GM21515 (cell line): ENCODE measurements at regions not wholly inside any gene's neighbourhood (a gene's known extent, or its start where the extent isn't known, plus 50 kb on each side); places are given as distances from the start of the nearest gene placed in this dataset.
"Not testable (repeated sequence)": the region's sequence is repeated elsewhere in the genome, so short reads cannot be mapped to it uniquely, and the experiment has no call there.

ENCODE experiments used
- ATAC-seq: cut with Tn5 transposase; IDR thresholded peaks from one replicate; pipeline ENCODE4 v1.9.1; 2021; ENCODE audit not compliant: unreplicated experiment

GRCh38 chr4:132085105-132085504 is 1064.0 kb upstream of the PCDH10 start:
- ATAC-seq, result no peak

- ATAC-seq, result no peak
These were observed 1055.1 kb upstream of the PCDH10 start for GRCh38 chr4:132094017-132094416.

- ATAC-seq, result no peak
These were observed 1052.1 kb upstream of the PCDH10 start for GRCh38 chr4:132097041-132097440.

- no peak for ATAC-seq
These were observed 1047.6 kb upstream of the PCDH10 start for GRCh38 chr4:132101526-132101925.

- ATAC-seq, result no peak
These were observed 1040.3 kb upstream of the PCDH10 start for GRCh38 chr4:132108784-132109183.

GRCh38 chr4:132114885-132115284 is 1034.2 kb upstream of the PCDH10 start:
- ATAC-seq, result no peak

- ATAC-seq, result not testable (repeated sequence)
These were observed 1026.4 kb upstream of the PCDH10 start for GRCh38 chr4:132122741-132123140.

- ATAC-seq, result peak; percentile 55
These were observed 1025.0 kb upstream of the PCDH10 start for GRCh38 chr4:132123870-132124623.

- ATAC-seq, result no peak
These were observed 1024.5 kb upstream of the PCDH10 start for GRCh38 chr4:132124624-132124974.

- no peak for ATAC-seq
These were observed 1024.0 kb upstream of the PCDH10 start for GRCh38 chr4:132125131-132125530.

GRCh38 chr4:132132433-132132832 is 1016.7 kb upstream of the PCDH10 start:
- no peak for ATAC-seq

- ATAC-seq, result no peak
These were observed 979.4 kb upstream of the PCDH10 start for GRCh38 chr4:132169660-132170059.

GRCh38 chr4:132180020-132180427 is 969.1 kb upstream of the PCDH10 start:
- ATAC-seq, result no peak

- no peak for ATAC-seq
These were observed 953.9 kb upstream of the PCDH10 start for GRCh38 chr4:132195176-132195575.

- ATAC-seq, result no peak
These were observed 945.5 kb upstream of the PCDH10 start for GRCh38 chr4:132203618-132204017.

GRCh38 chr4:132214519-132214918 is 934.6 kb upstream of the PCDH10 start:
- ATAC-seq, result no peak

GRCh38 chr4:132218406-132218805 is 930.7 kb upstream of the PCDH10 start:
- ATAC-seq, result no peak

GRCh38 chr4:132227151-132227856 is 921.8 kb upstream of the PCDH10 start:
- ATAC-seq, result no peak

GRCh38 chr4:132227857-132228165 is 921.3 kb upstream of the PCDH10 start:
- ATAC-seq, result not testable (repeated sequence)

GRCh38 chr4:132228676-132229075 is 920.4 kb upstream of the PCDH10 start:
- ATAC-seq, result no peak

GRCh38 chr4:132230025-132230424 is 919.1 kb upstream of the PCDH10 start:
- ATAC-seq, result no peak

- no peak for ATAC-seq
These were observed 910.4 kb upstream of the PCDH10 start for GRCh38 chr4:132238697-132239096.

- no peak for ATAC-seq
These were observed 909.0 kb upstream of the PCDH10 start for GRCh38 chr4:132240081-132240480.
